GM19372 (cell line): ENCODE measurements at regions not wholly inside any gene's neighbourhood (a gene's known extent, or its start where the extent isn't known, plus 50 kb on each side); places are given as distances from the start of the nearest gene placed in this dataset.
"Not testable (repeated sequence)": the region's sequence is repeated elsewhere in the genome, so short reads cannot be mapped to it uniquely, and the experiment has no call there.

Source experiments
- ATAC-seq: cut with Tn5 transposase; IDR thresholded peaks from one replicate; pipeline ENCODE4 v1.9.1; 2021; ENCODE audit warnings: mild to moderate bottlenecking, low read depth, moderate library complexity; ENCODE audit not compliant: unreplicated experiment

- ATAC-seq, result no peak
These were observed 122.6 kb upstream of the DNAJC10 start for GRCh38 chr2:182593394-182593975.

GRCh38 chr2:182594286-182594685, 121.8 kb upstream of the DNAJC10 start:
- no peak for ATAC-seq

DNA sequence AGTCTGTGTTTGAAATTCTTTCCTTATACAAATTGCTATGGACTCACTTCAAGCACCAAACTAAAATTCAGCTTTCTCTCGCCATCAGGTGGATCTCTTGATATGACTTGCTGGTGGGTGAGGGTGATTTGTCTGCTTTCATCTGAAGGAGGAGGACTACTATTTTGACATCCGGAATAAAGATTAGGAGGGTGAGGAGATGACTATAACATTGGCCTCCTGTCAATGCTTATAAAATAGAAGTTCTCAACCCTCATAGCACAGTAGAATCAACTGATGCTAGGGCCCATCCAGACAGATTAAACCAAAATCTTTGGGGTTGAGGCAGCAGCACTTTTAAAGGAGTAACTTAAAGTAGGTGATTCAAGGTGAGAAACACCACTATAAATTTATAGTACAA, 120.4 kb upstream of the DNAJC10 start:
- ATAC-seq, result no peak

- ATAC-seq, result no peak
These were observed 118.3 kb upstream of the DNAJC10 start for GRCh38 chr2:182597570-182598295.

- ATAC-seq, result no peak
These were observed 117.4 kb upstream of the DNAJC10 start for GRCh38 chr2:182598626-182599025.

GRCh38 chr2:182605166-182605565, 110.9 kb upstream of the DNAJC10 start:
- ATAC-seq, result no peak

GRCh38 chr2:182606728-182607681, 109.1 kb upstream of the DNAJC10 start:
- peak; percentile 65 for ATAC-seq

DNA sequence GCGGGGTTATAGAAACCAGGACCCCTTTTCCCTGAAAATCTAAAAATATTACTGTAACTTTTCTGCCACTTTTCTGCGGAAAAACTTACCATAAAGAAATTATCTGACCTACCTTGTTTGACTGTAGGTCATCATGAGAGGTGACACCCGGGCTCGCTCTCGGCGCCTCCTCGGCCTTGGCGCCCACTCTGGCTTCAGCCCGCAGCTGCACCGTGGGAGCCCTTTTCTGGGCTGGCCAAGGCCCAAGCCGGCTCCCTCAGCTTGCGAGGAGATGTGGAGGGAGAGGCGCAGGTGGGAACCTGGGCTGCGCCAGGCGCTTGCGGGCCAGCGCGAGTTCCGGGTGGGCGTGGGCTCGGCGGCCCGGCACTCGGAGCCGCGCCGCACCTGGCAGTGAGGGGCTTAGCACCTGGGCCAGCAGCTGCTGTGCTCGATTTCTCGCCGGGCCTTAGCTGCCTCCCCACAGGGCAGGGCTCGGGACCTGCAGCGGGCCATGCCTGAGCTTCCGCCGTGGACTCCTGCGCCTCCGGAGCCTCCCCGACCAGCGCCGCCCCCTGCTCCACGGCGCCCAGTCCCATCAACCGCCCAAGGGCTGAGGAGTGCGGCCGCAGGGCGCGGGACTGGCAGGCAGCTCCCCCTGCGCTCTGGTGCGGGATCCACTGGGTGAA, 107.7 kb upstream of the DNAJC10 start:
- no peak for ATAC-seq

- ATAC-seq, result not testable (repeated sequence)
These were observed 107.1 kb upstream of the DNAJC10 start for GRCh38 chr2:182609005-182609404.

DNA sequence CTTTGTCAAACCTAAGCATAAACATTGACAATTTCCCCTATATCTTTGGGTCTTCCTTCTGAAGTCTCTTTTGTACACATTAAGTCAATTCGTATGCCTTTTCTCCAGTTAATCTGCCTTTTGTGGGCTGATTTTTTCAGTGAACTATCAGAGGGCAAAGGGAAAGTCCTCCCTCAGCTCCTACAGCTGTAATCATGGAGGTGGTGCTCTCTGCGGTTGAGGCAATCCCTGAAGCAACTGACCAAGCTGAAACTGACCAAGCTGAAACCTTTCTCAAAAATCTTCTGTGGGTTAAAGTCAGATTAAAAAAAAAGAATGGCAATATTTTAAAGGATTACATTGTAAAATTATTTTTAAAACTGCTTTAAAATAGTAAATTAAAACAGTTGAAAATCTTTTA, 105.8 kb upstream of the DNAJC10 start:
- no peak for ATAC-seq

- ATAC-seq, result no peak
These were observed 105.0 kb upstream of the DNAJC10 start for GRCh38 chr2:182611009-182611408.

DNA sequence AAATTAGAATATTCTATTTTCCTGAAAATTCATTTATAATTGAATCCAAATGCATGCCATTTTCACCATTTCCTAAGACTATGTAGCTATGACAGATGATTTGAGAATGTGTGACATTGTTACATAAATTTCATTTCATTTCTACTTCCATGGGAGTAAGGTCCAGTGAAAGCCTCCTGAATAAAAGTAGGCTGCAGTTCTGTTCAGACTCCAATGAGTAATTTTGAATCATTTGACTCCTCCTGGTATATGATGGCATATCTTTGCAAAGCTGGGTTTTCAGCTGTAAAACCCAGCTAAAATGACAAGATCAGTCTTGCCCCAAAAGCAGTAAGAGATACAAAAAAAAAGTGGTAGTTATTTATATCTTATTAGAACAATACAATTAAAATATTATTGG, 101.0 kb upstream of the DNAJC10 start:
- ATAC-seq, result no peak

DNA sequence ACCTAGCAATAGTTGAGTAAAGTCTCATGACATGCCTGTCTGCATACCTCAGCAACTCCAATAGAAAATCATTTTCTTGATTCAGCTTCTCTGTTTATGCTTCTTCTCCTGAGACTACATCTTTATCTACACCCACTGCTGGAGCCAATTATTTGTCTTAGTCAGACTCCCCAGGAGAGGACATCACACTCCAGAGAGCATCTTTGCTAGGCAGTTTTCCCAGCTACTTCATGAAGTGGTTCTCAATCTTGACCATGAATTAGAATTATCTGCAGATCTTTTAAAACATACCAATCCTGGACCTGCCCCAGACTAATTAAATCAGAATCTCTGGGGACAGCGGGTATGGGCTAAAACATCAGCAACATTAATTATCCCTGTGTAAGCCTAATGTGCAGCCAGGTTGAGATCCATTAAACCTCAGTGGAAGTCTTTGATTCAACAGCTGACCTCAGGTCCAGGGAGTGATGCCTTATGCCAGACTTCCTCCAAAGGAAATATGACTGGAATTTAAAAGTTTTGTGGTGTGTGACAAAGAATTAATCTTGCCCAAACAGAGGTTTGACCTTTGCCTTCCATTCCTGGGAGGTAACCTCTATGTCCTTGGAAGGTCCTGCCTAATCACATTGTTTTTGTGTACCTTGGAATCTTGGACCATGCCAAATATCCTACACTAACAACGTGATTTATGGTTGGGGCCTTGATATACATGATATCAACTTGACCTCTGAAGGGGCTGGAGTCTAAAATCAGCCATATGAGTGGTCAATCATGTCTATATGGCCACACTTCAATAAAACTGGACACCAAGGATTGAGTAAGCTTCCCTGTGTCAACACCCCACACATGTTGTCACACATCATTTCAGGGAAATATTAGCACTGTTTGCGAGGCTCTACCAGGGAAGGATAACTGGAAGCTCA, 99.3 kb upstream of the DNAJC10 start:
- no peak for ATAC-seq

DNA sequence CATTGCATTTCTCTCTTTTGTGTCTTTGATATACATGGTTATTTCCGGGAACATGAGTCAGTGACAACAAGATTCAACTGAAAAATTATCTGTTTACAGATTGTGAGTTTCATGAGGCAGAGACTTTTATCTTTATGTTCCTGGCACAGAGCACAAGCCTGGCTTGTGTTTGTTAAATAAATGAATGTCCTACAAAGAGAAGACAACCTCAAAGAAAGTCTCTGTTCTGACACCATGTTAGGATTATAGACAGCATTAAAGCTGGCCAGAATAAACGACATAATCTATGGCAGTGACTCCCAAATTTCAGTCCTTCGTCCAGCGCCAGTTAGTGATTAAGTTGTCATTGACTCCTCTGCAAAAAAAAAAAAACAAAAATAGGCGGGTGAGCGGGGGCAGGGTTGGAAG, 97.4 kb upstream of the DNAJC10 start:
- ATAC-seq, result no peak

DNA sequence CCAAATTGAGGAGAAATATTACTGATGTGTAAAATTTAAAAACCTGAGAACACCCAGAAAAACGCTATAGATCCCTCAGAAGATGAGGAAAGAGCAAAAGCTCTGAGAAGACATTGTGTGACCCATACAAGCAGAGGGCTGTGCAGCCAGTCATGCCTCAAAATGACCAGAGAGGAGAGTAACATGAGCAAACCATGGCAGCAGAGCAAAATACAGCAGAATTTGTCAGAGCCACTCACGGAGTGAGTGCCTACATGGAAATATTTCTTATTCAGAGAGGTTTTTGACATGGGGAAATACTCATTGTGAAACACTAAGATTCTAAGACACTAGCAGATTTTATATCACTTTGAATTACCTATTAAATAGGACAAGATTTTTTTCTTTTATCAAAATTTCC, 96.8 kb upstream of the DNAJC10 start:
- no peak for ATAC-seq

DNA sequence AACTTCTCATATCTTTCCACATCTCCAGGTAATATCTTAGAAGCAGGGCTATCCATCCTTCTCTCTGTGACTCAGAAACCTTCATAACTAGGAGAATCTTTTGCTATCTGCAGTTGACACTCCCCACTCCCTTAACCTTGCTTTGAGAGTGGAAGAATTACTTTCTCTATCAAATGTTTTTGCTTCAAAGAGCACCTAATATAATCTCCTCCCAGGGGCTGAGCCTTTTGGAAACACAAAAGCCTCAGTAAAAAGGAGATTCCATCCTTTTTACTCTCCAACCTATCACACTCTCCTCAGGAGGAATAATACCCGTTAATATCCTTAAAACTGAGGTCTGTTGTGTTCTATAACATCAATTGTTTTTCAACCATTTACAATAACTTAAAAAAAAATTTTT, 94.9 kb upstream of the DNAJC10 start:
- no peak for ATAC-seq

GRCh38 chr2:182621810-182622209, 94.2 kb upstream of the DNAJC10 start:
- ATAC-seq, result no peak

GRCh38 chr2:182622231-182622630, 93.8 kb upstream of the DNAJC10 start:
- ATAC-seq, result no peak

DNA sequence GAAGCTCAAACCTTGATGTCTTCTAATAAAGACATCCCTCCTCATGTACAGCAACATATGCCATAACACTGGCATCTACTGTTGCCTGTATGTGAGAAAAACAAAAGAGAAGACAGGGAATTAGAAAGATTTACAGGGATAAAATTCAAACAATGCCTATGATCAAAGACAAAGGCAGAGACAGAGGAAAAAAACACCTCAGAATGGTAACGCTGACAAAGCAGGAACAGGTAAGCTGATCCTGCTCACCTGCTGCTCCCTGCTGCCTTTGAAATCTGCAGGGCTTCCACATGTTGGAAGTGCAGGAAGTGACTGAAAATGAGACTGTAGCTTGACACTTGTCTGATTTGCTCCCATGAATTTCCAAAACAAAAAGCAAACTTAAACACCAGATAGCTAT, 90.2 kb upstream of the DNAJC10 start:
- no peak for ATAC-seq

DNA sequence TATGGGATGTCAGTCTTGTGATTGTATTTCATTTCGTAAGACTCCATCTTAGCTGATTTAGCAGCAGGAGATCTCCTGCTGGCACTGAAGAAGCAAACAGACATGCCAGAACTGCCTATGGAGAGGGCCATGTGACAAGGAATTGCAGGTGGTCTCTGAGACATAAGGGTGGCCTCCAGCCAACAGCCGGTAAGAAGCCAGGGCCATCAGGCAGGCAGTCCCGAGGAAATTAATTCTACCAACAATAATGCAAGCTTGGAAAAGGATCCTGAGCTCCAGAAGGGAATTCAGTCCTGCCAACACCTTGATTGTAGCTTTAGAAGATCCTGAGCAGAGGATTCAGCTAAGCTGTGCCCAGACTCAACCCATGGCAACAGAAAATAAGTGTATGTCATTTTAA, 87.1 kb upstream of the DNAJC10 start:
- ATAC-seq, result no peak
